BJ (cell line): ENCODE measurements at regions not wholly inside any gene's neighbourhood (a gene's known extent, or its start where the extent isn't known, plus 50 kb on each side); places are given as distances from the start of the nearest gene placed in this dataset.
A peak's percentile ranks its signal among the peaks of the same experiment; 100 is the strongest.

Source experiments
- CTCF ChIA-PET: fragments of 350-600 bp; formaldehyde crosslinking; extraction: SDS; loops from one replicate; lab custom pipeline; 2021; ENCODE audit warnings: antibody characterized with exemption, inconsistent platforms; lab: Yijun Ruan, JAX
- POLR2A ChIA-PET: fragments of 300-600 bp; sonication (Branson Sonifier 250); formaldehyde crosslinking; extraction: SDS; loops from one replicate; lab custom pipeline; 2021; ENCODE audit warnings: antibody characterized with exemption; lab: Charles Lee
- DNase-seq: peaks from one replicate; pipeline ENCODE4 v3.0.0-alpha.2; 2011; ENCODE audit warnings: low read depth
- H3K27me3 ChIP-seq: 2 replicates; pipeline ENCODE4 v1.6.0; 2011; ENCODE audit warnings: low read length; ENCODE audit not compliant: control insufficient read depth, insufficient read depth
- H3K36me3 ChIP-seq: 2 replicates; pipeline ENCODE4 v1.5.1; 2011; ENCODE audit warnings: low read length; ENCODE audit not compliant: control insufficient read depth, insufficient read depth
- H3K4me3 ChIP-seq: 2 replicates; pipeline ENCODE4 v1.5.1; 2011; ENCODE audit warnings: low read depth, mild to moderate bottlenecking, control low read depth, low read length
- CTCF ChIP-seq: IDR thresholded peaks from 2 replicates; pipeline ENCODE4 v1.5.1; 2011; ENCODE audit warnings: low read depth, mild to moderate bottlenecking, control low read depth, inconsistent platforms, low read length, moderate library complexity; ENCODE audit not compliant: insufficient read depth

- TF ChIP-seq CTCF = no peak
- H3K36me3 ChIP-seq = no peaks in the 10 kb centered on the region
- no peaks in the 10 kb centered on the region for H3K27me3 ChIP-seq
- peak; percentile 64 for DNase-seq
- ChIA-PET CTCF (no interaction called here), POLR2A (no interaction called here)
- peak overlapping the region; percentile 65 for H3K4me3 ChIP-seq
These were observed 227.6 kb upstream of the PRSS16 start for GRCh38 chr6:27019651-27020552.

- TF ChIP-seq CTCF = no peak
- DNase-seq = no peak
- Histone ChIP-seq H3K27me3 (no peaks in the 10 kb centered on the region), H3K4me3 (peak overlapping the region; percentile 65), H3K36me3 (no peaks in the 10 kb centered on the region)
- CTCF ChIA-PET = no interaction called here
- POLR2A ChIA-PET = no interaction called here
These were observed 227.0 kb upstream of the PRSS16 start for GRCh38 chr6:27020553-27020880.

DNA sequence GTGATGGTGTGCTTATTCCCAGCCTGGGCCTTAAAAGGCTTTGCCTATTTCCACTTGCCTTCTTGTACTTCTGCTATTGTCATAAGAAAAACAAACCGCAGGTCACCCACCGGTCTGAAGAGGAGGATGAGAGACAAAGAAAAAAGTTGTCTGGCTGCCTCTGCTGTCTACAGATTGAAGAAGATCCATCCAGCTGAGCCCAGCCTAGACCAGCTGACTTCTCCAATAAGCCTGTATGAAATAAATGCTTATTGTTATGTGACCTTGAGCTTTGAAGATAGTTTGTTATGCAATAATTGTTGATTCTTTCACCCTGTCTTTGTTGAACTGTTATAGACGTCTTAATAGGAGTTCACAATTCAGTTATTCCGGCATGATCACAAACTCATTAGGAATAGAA, 223.8 kb upstream of the PRSS16 start:
- Histone ChIP-seq H3K36me3 (no peaks in the 10 kb centered on the region), H3K4me3 (no peak overlapping the region), H3K27me3 (no peaks in the 10 kb centered on the region)
- ChIA-PET POLR2A (no interaction called here), CTCF (no interaction called here)
- TF ChIP-seq CTCF = no peak
- no peak for DNase-seq

DNA sequence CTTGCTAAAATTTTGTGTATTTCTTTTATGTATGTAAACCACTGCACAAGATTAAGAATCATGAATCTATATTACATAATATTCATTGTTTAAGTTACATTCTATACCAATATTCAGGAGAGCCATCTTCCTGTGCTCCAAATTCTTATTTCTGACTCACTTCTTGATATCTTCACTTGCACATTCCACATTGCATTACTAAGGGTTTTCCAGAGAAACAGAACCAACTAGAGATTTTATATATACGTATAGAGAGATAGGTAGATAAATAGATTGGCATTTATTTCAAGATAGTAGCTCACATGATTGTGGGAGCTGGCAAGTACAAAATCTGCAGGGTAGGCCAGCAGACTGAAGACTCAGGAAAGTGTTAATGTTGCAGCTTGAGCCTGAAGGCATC, 222.2 kb upstream of the PRSS16 start:
- ChIA-PET CTCF (no interaction called here), POLR2A (no interaction called here)
- no peak for TF ChIP-seq CTCF
- no peak for DNase-seq
- Histone ChIP-seq H3K36me3 (no peaks in the 10 kb centered on the region), H3K4me3 (no peak overlapping the region), H3K27me3 (no peaks in the 10 kb centered on the region)

DNA sequence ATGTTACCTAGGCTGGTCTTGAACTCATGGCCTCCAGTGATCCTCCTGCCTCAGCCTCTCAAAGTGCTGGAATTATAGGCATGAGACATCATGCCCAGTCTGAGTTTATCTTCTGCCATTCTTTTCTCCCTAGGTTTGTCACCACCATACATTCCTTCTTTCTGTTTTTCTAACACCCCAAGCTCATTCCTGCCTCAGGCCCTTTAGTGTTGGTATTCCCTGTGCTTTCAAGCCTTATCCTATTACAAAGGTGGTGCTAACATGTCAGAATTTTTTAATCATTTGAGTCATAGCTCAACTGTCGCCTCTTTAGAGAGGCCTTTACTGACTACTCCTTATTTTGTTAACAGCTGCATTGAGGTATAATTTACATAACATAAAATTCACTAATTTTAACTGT, 221.1 kb upstream of the PRSS16 start:
- TF ChIP-seq CTCF = no peak
- POLR2A ChIA-PET = no interaction called here
- CTCF ChIA-PET = no interaction called here
- Histone ChIP-seq H3K27me3 (no peaks in the 10 kb centered on the region), H3K4me3 (no peak overlapping the region), H3K36me3 (no peaks in the 10 kb centered on the region)
- no peak for DNase-seq
